ENCODE measurements at regions not wholly inside any gene's neighbourhood (a gene's known extent, or its start where the extent isn't known, plus 50 kb on each side); places are given as distances from the start of the nearest gene placed in this dataset.

DNA sequence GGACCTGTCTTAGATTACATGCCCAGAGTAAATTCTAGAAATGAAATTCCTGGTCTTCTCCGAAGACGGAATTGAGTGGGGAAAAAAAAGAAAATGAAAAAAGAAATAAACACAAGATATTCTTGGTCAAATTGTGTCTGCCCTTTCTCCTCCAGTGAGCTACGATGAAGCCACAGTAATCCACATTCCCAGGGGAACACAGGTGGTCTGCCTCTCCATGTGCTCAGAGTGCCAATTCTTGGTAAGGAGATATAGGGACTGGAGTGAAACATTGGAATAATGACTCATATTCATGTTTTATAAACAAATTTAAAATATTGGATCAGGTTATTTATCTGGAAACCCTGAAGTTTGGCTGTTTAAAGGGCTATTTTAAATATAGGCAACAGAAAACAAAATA, 54.2 kb upstream of the MGST2 start:
- H3K4me3 ChIP-seq (ENCODE audit: low read depth, low read length) = no peak overlapping the region

DNA sequence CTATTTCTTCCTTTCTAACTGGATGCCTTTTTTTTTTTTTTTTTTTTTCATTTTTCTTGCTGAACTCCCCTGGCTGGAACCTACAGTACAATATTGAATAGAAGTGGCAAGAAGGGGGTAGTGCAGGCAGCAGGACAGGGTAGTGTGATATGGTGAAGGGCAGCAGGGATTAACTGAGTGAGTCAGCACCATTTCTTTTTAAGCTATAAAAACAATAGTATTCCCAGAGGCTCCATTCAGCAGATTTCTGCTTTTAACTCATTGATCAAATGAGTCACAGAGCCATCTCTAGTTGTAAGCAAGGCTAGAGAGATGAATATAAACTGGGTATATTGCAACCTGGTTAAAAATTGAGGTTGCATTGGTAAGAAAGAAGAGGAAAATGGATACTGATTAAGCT, 53.6 kb upstream of the SETD7 start:
- no peak overlapping the region for H3K4me3 ChIP-seq (ENCODE audit: low read depth, low read length)
- no peaks in the 10 kb centered on the region for H3K27me3 ChIP-seq (ENCODE audit: control insufficient read depth, insufficient read depth, low read length)
- no peak for DNase-seq (ENCODE audit: low read depth)
- H3K36me3 ChIP-seq (ENCODE audit: control insufficient read depth, insufficient read depth, low read length) = no peaks in the 10 kb centered on the region
- TF ChIP-seq CTCF (IDR thresholded peaks at IDR 0.05; ENCODE audit: insufficient read depth, low read length, poor library complexity, severe bottlenecking) = no peak

More for the DNA sequence above, 54.2 kb upstream of the MGST2 start:
- TF ChIP-seq CTCF (IDR thresholded peaks at IDR 0.05; ENCODE audit: insufficient read depth, low read length, poor library complexity, severe bottlenecking) = no peak
- Histone ChIP-seq H3K27me3 (ENCODE audit: control insufficient read depth, insufficient read depth, low read length) (no peaks in the 10 kb centered on the region), H3K36me3 (ENCODE audit: control insufficient read depth, insufficient read depth, low read length) (no peaks in the 10 kb centered on the region)
- DNase-seq (ENCODE audit: low read depth) = no peak

GRCh38 chr4:139607502-139608060, 51.6 kb upstream of the SETD7 start:
- no peaks in the 10 kb centered on the region for H3K27me3 ChIP-seq (ENCODE audit: control insufficient read depth, insufficient read depth, low read length)
- DNase-seq (ENCODE audit: low read depth) = no peak
- H3K36me3 ChIP-seq (ENCODE audit: control insufficient read depth, insufficient read depth, low read length) = no peaks in the 10 kb centered on the region
- TF ChIP-seq CTCF (IDR thresholded peaks at IDR 0.05; ENCODE audit: insufficient read depth, low read length, poor library complexity, severe bottlenecking) = no peak
- H3K4me3 ChIP-seq (ENCODE audit: low read depth, low read length) = no peak overlapping the region

DNA sequence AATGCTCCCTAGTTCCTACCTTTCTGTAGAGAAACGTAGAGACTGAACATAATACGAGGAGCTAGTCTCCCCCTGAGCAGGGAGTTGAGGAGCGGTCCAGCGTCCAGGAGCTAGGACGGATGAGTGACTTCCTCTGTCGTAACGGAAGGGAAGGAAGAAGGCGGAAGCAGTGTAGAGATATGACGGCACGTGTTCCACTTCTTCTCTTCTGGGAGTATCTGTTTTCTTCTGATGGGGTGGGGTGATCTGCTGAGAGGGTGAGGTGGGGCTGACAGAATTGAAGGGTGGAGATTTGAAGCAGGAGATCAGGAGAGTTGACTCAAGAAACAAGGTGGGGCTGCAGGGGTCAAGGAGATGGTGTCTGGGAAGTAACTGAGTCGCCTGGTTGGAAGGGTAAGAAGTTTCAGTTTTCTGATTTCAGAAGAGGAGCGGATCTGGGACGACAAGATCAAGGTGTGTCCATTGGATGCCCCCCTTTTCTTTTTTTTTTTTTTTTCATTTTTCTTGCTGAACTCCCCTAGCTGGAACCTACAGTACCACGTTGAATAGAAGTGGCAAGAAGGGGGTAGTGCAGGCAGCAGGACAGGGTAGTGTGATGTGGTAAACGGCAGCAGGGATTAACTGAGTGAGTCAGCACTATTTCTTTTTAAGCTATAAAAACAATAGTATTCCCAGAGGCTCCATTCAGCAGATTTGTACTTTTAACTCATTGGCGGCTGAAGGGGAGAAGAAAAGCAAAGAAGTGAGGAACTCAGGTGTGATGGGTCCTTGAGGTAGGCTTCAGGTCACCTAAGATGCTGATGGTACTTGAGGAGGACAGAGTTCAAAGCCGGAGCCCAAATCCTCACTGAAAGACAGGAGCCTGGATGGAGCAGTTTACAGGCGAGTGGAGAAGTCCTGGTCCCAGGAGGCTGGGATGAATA, 50.8 kb upstream of the SETD7 start:
- no peak for DNase-seq (ENCODE audit: low read depth)
- Histone ChIP-seq H3K36me3 (ENCODE audit: control insufficient read depth, insufficient read depth, low read length) (no peaks in the 10 kb centered on the region), H3K27me3 (ENCODE audit: control insufficient read depth, insufficient read depth, low read length) (no peaks in the 10 kb centered on the region), H3K4me3 (ENCODE audit: low read depth, low read length) (no peak overlapping the region)
- TF ChIP-seq CTCF (IDR thresholded peaks at IDR 0.05; ENCODE audit: insufficient read depth, low read length, poor library complexity, severe bottlenecking) = peak; percentile 6

- DNase-seq (ENCODE audit: low read depth) = no peak
- Histone ChIP-seq H3K36me3 (ENCODE audit: control insufficient read depth, insufficient read depth, low read length) (no peaks in the 10 kb centered on the region), H3K27me3 (ENCODE audit: control insufficient read depth, insufficient read depth, low read length) (no peaks in the 10 kb centered on the region), H3K4me3 (ENCODE audit: low read depth, low read length) (no peak overlapping the region)
- no peak for TF ChIP-seq CTCF (IDR thresholded peaks at IDR 0.05; ENCODE audit: insufficient read depth, low read length, poor library complexity, severe bottlenecking)
Observed at GRCh38 chr4:139606103-139606502, 50.1 kb upstream of the SETD7 start.

Measured in kidney epithelial cell (primary cell).